ENCODE measurements at regions not wholly inside any gene's neighbourhood (a gene's known extent, or its start where the extent isn't known, plus 50 kb on each side); places are given as distances from the start of the nearest gene placed in this dataset.

DNA sequence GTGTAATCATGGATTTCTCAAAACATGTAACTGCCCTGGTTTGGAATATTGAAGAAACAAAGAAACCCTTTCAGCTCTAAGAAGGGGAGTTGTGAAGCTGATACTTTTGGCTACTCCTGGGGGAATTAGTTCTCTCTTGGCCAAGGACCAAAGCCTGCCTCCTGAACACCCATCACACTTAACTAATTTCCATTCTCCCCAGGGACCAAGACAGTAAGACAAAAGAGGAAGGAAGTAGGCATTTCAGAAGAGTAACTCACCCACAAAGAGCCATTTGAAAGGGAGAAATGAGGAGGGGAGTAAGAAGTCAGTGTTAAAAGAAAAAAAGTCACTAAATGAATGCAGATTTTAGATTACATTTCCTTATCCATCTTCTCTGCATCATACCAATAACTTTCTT is 328.0 kb upstream of the SOX2 start:
- TF ChIP-seq, protein P1, sequence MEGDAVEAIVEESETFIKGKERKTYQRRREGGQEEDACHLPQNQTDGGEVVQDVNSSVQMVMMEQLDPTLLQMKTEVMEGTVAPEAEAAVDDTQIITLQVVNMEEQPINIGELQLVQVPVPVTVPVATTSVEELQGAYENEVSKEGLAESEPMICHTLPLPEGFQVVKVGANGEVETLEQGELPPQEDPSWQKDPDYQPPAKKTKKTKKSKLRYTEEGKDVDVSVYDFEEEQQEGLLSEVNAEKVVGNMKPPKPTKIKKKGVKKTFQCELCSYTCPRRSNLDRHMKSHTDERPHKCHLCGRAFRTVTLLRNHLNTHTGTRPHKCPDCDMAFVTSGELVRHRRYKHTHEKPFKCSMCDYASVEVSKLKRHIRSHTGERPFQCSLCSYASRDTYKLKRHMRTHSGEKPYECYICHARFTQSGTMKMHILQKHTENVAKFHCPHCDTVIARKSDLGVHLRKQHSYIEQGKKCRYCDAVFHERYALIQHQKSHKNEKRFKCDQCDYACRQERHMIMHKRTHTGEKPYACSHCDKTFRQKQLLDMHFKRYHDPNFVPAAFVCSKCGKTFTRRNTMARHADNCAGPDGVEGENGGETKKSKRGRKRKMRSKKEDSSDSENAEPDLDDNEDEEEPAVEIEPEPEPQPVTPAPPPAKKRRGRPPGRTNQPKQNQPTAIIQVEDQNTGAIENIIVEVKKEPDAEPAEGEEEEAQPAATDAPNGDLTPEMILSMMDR (IDR thresholded peaks at IDR 0.05), result no peak
- TF ChIP-seq POLR2AphosphoS5 (IDR thresholded peaks at IDR 0.05) (no peak), POLR2A (IDR thresholded peaks at IDR 0.05) (no peak), EP300 (IDR thresholded peaks at IDR 0.05) (no peak)
